GM23338 (cell line): ENCODE measurements at regions not wholly inside any gene's neighbourhood (a gene's known extent, or its start where the extent isn't known, plus 50 kb on each side); places are given as distances from the start of the nearest gene placed in this dataset.

Experiments used
- CTCF ChIP-seq, 2 experiments: fragments of 200-600 bp in 1 of 2; sonication (generic) in 1 of 2; conservative IDR thresholded peaks; 2 replicates each; pipeline versions ENCODE4 v1.5.1 to v1.6.1; 2016 to 2017; ENCODE audit warnings: antibody characterized with exemption in 2 of 2, low read depth in 2 of 2, mild to moderate bottlenecking in 2 of 2, moderate library complexity in 1 of 2
- EZH2 ChIP-seq: fragments of 200-600 bp; sonication (generic); IDR thresholded peaks from one replicate; pipeline ENCODE4 v1.8.0; 2017; ENCODE audit warnings: antibody characterized with exemption, mild to moderate bottlenecking, low read depth; ENCODE audit not compliant: unreplicated experiment
- POLR2AphosphoS5 ChIP-seq: IDR thresholded peaks from 2 replicates; pipeline ENCODE4 v1.6.1; 2016; ENCODE audit warnings: antibody characterized with exemption, low read depth

DNA sequence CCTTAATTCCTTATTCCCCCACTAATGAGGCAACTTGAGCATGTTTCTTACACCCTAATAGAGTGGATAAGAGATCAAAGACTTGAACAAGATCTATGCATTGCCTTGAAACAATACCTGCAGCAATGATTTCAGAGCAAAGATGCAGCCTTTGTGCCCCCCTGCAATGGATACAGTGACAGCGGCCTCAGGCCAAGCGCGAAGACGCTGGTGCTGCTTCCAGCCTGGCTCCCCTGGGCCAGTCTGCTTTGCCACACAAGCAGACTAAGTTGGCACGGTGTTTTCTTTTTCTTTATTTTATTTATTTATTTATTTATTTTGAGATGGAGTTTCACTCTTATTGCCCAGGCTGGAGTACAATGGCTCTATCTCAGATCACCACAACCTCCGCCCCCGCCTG lies 179.8 kb upstream of the S1PR3 start:
- TF ChIP-seq POLR2AphosphoS5: no peak
- no peak for TF ChIP-seq CTCF (conservative IDR thresholded peaks at IDR 0.05; ENCODE audit: low read depth in 2 of 2)
- no peak for TF ChIP-seq EZH2
